ENCODE measurements at regions not wholly inside any gene's neighbourhood (a gene's known extent, or its start where the extent isn't known, plus 50 kb on each side); places are given as distances from the start of the nearest gene placed in this dataset.

DNA sequence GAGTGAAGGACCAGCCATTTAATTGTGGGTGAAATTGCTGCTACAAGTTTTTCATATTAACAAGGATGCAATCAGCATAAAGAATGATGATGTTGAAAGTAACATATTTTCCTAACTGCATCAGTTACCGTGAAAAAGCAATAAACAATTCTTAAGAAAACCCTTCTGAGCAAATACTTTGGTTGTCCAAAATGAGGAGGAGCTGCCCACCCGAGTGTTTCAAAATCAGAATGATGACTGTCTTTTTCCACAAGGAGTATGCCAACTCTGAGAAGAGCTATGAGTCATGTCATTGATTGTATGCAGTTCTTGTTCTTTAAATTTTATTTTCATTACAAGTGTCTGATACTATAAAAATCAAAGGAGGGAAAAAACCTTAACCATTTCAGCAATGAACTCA, 470.5 kb downstream of the COL12A1 start:
- TF ChIP-seq POLR2A (IDR thresholded peaks at IDR 0.05) (no peak), POLR2AphosphoS5 (IDR thresholded peaks at IDR 0.05) (no peak)
- TF ChIP-seq, protein P1, sequence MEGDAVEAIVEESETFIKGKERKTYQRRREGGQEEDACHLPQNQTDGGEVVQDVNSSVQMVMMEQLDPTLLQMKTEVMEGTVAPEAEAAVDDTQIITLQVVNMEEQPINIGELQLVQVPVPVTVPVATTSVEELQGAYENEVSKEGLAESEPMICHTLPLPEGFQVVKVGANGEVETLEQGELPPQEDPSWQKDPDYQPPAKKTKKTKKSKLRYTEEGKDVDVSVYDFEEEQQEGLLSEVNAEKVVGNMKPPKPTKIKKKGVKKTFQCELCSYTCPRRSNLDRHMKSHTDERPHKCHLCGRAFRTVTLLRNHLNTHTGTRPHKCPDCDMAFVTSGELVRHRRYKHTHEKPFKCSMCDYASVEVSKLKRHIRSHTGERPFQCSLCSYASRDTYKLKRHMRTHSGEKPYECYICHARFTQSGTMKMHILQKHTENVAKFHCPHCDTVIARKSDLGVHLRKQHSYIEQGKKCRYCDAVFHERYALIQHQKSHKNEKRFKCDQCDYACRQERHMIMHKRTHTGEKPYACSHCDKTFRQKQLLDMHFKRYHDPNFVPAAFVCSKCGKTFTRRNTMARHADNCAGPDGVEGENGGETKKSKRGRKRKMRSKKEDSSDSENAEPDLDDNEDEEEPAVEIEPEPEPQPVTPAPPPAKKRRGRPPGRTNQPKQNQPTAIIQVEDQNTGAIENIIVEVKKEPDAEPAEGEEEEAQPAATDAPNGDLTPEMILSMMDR (IDR thresholded peaks at IDR 0.05): no peak
- no peaks in the 10 kb centered on the region for H3K9me3 ChIP-seq
- no peaks in the 10 kb centered on the region for H3K4me1 ChIP-seq (replicated peaks)
- 36% methylated on average over 2 of the region's 2 CpGs for WGBS
- no peak overlapping the region for H3K4me3 ChIP-seq
- no peak for DNase-seq (ENCODE audit: low spot score)
- intact Hi-C loops (cut with DNase I): no loop called here
- H3K27ac ChIP-seq: no peak overlapping the region
- no peaks in the 10 kb centered on the region for H3K36me3 ChIP-seq
- H3K27me3 ChIP-seq (replicated peaks; ENCODE audit: insufficient read depth): no peaks in the 10 kb centered on the region

DNA sequence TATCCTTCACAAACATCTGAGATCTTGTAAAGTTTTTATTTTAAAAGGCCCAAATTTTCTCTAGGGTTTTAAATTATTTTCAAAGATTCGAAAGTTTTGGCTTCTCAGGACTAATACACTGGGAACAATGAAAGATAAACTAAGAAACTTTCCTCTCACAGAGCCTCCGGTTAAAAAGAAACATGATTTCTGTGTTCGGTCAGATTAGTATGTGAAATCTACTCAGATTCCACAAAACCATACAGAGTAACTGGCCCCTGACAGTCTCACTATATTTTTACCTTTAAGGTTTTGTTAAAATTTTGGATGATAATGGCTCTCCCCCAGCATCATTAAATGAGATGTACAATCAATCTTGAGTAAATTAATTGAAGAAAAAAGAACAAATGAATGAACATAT, 471.0 kb downstream of the COL12A1 start:
- H3K36me3 ChIP-seq: no peaks in the 10 kb centered on the region
- no peak overlapping the region for H3K4me3 ChIP-seq
- no peak for DNase-seq (ENCODE audit: low spot score)
- H3K27me3 ChIP-seq (replicated peaks; ENCODE audit: insufficient read depth): no peaks in the 10 kb centered on the region
- H3K4me1 ChIP-seq (replicated peaks): no peaks in the 10 kb centered on the region
- TF ChIP-seq POLR2AphosphoS5 (IDR thresholded peaks at IDR 0.05) (no peak), POLR2A (IDR thresholded peaks at IDR 0.05) (no peak)
- TF ChIP-seq, protein P1 (IDR thresholded peaks at IDR 0.05): no peak
- 78% methylated on average over 3 of the region's 3 CpGs for WGBS
- no peaks in the 10 kb centered on the region for H3K9me3 ChIP-seq
- intact Hi-C loops (cut with DNase I): no loop called here
- no peak overlapping the region for H3K27ac ChIP-seq

DNA sequence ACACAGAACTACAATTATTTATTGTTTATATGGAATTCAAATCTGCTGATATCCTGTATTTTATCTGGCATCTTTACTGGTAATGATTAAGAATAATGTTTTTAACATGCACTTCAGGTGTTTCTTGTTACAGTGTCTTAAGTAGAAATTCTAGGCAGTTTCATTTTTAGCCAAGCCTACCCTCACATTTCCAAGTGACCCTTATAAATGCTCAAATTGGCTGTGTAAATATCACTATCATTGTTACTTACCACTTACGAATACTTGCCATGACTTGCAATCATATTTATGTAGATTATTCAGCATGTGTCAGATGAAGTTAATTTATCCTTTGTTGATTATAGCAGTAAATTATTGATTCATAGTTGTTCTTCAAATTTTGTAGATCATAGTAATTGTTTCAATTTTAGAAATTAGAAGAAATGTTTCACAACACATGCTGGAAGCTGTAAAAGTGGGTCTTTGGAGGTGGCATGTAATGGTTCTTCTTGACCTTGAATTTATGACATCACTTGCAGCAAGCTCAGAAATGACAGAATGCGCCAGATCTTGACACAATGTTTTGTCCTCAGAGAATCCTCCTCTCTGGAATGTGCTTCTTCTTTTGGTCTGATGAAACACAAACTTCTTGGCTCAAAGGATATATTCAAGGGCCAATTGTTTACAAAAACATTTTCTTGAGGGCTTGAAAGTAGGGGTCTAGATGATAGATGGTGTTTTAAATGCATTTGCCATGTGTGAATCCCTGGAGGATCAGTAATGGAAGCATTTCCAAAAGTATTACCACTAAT, 471.8 kb downstream of the COL12A1 start:
- WGBS: 62% methylated on average over 2 of the region's 2 CpGs
- no peak overlapping the region for H3K27ac ChIP-seq
- no peaks in the 10 kb centered on the region for H3K9me3 ChIP-seq
- no peaks in the 10 kb centered on the region for H3K4me1 ChIP-seq (replicated peaks)
- no peak for DNase-seq (ENCODE audit: low spot score)
- no peak for TF ChIP-seq POLR2A (IDR thresholded peaks at IDR 0.05)
- TF ChIP-seq, protein P1 (IDR thresholded peaks at IDR 0.05): no peak
- no peak for TF ChIP-seq POLR2AphosphoS5 (IDR thresholded peaks at IDR 0.05)
- H3K4me3 ChIP-seq: no peak overlapping the region
- no peaks in the 10 kb centered on the region for H3K27me3 ChIP-seq (replicated peaks; ENCODE audit: insufficient read depth)
- H3K36me3 ChIP-seq: no peaks in the 10 kb centered on the region
- intact Hi-C loops (cut with DNase I): no loop called here

DNA sequence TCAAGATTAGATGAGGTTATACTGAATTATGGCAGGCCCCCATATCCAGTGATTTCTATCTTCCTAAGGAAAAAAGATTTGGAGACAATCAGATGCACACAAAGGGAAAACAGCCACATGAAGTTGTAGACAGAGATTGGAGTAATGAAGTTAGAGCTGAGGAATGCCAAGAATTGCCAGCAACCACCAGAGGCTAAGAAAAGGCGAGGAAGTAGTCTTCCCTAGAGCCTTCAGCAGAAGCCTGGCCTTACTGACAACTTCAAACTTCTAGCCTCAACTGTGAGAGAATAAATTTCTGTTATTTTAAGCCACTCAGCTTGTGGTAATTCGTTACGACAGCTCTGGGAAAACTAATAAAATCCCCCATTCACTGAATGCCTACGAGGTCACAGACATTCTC, 473.9 kb downstream of the COL12A1 start:
- intact Hi-C loops (cut with DNase I): no loop called here
- DNase-seq (ENCODE audit: low spot score): no peak
- Histone ChIP-seq H3K27ac (no peak overlapping the region), H3K36me3 (no peaks in the 10 kb centered on the region), H3K4me1 (replicated peaks) (no peaks in the 10 kb centered on the region), H3K4me3 (no peak overlapping the region), H3K27me3 (replicated peaks; ENCODE audit: insufficient read depth) (no peaks in the 10 kb centered on the region), H3K9me3 (no peaks in the 10 kb centered on the region)
- TF ChIP-seq POLR2A (IDR thresholded peaks at IDR 0.05) (no peak), POLR2AphosphoS5 (IDR thresholded peaks at IDR 0.05) (no peak)
- TF ChIP-seq, protein P1 (IDR thresholded peaks at IDR 0.05): no peak
- 77% methylated on average over 4 of the region's 4 CpGs for WGBS

DNA sequence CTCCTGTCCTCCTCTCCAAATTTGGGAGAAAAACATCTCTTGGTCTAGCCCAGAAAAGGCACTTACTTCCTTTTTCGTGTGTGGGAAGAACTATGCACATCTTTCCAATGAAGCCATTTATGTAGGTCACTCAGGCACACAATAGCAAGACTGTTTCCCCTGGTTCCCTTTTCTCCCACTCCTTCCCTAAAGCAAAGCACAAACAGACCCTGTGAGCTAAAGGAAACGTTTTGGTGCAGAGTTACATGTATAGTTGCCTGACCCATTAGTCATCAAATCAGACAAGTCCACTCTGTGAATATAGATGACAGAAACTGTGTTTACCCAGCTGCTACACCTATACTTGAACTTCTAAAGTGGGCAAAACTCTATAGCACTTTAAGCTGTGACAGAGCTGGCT, 474.6 kb downstream of the COL12A1 start:
- Histone ChIP-seq H3K27me3 (replicated peaks; ENCODE audit: insufficient read depth) (no peaks in the 10 kb centered on the region), H3K4me3 (no peak overlapping the region), H3K9me3 (no peaks in the 10 kb centered on the region), H3K36me3 (no peaks in the 10 kb centered on the region), H3K27ac (no peak overlapping the region), H3K4me1 (replicated peaks) (no peaks in the 10 kb centered on the region)
- intact Hi-C loops (cut with DNase I): no loop called here
- no peak for TF ChIP-seq POLR2AphosphoS5 (IDR thresholded peaks at IDR 0.05)
- TF ChIP-seq, protein P1 (IDR thresholded peaks at IDR 0.05): no peak
- no peak for TF ChIP-seq POLR2A (IDR thresholded peaks at IDR 0.05)
- no peak for DNase-seq (ENCODE audit: low spot score)
- WGBS: 31% methylated on average over 2 of the region's 2 CpGs
